OCI-LY7 (cell line): ENCODE measurements at regions not wholly inside any gene's neighbourhood (a gene's known extent, or its start where the extent isn't known, plus 50 kb on each side); places are given as distances from the start of the nearest gene placed in this dataset.

Experiments
- CTCF ChIP-seq: fragments of 200-600 bp; sonication (generic); conservative IDR thresholded peaks from 2 replicates; pipeline ENCODE4 v1.5.1; 2014; ENCODE audit warnings: mild to moderate bottlenecking, antibody characterized with exemption, low read length, moderate library complexity, mixed read lengths
- EZH2phosphoT487 ChIP-seq: fragments of 200-600 bp; sonication (generic); IDR thresholded peaks from 2 replicates; pipeline ENCODE4 v1.6.1; 2018; ENCODE audit warnings: low read depth, borderline replicate concordance, mild to moderate bottlenecking, mixed run types, antibody characterized with exemption, low read length, moderate library complexity, mixed read lengths

- TF ChIP-seq CTCF (peak; percentile 88), EZH2phosphoT487 (no peak)
Observed at GRCh38 chr6:18990059-18990978, 603.2 kb downstream of the RNF144B start.
